Gastrocnemius medialis (tissue), 4 donors: ENCODE measurements at regions not wholly inside any gene's neighbourhood (a gene's known extent, or its start where the extent isn't known, plus 50 kb on each side); places are given as distances from the start of the nearest gene placed in this dataset.

Source experiments
- ATAC-seq, 2 donors: fragments of 150-250 bp; one replicate each; pipeline ENCODE4 v1.9.1; 2016
- DNase-seq, 2 donors: peaks; one replicate each; pipeline ENCODE4 v3.0.0-alpha.2; 2019
- H3K27ac ChIP-seq, 4 donors: fragments of 200-600 bp; sonication (generic); 1 replicate in 1 of 4; 2 replicates in 3 of 4; pipeline ENCODE4 v1.5.1; 2016 to 2018; ENCODE audit warnings: mild to moderate bottlenecking in 2 of 4, moderate library complexity in 1 of 4
- H3K27me3 ChIP-seq, 3 donors: fragments of 200-600 bp; sonication (generic) in 2 of 3; 1 replicate in 1 of 3; 2 replicates in 2 of 3; pipeline versions ENCODE4 v1.5.1 to v1.6.0; 2016 to 2019; ENCODE audit warnings: mild to moderate bottlenecking in 1 of 3, moderate library complexity in 1 of 3
- H3K36me3 ChIP-seq, 2 donors: fragments of 200-600 bp; sonication (generic) in 1 of 2; one replicate each; pipeline ENCODE4 v1.5.1; 2017 to 2018
- H3K4me1 ChIP-seq, 2 donors: fragments of 200-600 bp; sonication (generic) in 1 of 2; one replicate each; pipeline ENCODE4 v1.5.1; 2016 to 2017; ENCODE audit warnings: mild to moderate bottlenecking in 2 of 2
- H3K4me3 ChIP-seq, 4 donors: fragments of 200-600 bp; sonication (generic) in 3 of 4; 1 replicate in 1 of 4; 2 replicates in 3 of 4; pipeline ENCODE4 v1.5.1; 2016 to 2019; ENCODE audit warnings: mild to moderate bottlenecking in 2 of 4
- H3K9me3 ChIP-seq, 3 donors: fragments of 200-600 bp; sonication (generic) in 2 of 3; 1 replicate in 1 of 3; 2 replicates in 2 of 3; pipeline ENCODE4 v1.5.1; 2016 to 2019
- POLR2A ChIP-seq, 2 donors: fragments of 450-650 bp; IDR thresholded peaks; one replicate each; pipeline ENCODE4 v1.6.1; 2017; ENCODE audit warnings: antibody characterized with exemption in 2 of 2, mild to moderate bottlenecking in 2 of 2, moderate library complexity in 2 of 2
- in situ Hi-C, 4 donors: fragments of 200-750 bp; cut with MboI; loops; one replicate each; pipeline versions ENCODE4 v1.15.0 to v1.8.0; 2017; ENCODE audit warnings: low sequenced_read_pairs in 4 of 4
- intact Hi-C: fragments of 100-400 bp; cut with DNase I; formaldehyde crosslinking; loops from one replicate; pipeline ENCODE4 v1.15.1; 2023; ENCODE audit warnings: low total_unique reads
- TF ChIP-seq, protein P1 (sequence below), 5 experiments: fragments of 450-650 bp in 3 of 5; fragments of 200-600 bp in 2 of 5; sonication (generic) in 2 of 5; IDR thresholded peaks in 4 of 5; conservative IDR thresholded peaks in 1 of 5; 1 replicate in 4 of 5; 2 replicates in 1 of 5; pipeline ENCODE4 v1.5.1; 2016 to 2019; ENCODE audit warnings: antibody characterized with exemption in 5 of 5, mild to moderate bottlenecking in 3 of 5, moderate library complexity in 3 of 5

GRCh38 chr3:124496061-124496460 lies 234.2 kb upstream of the UMPS start:
- in situ Hi-C loops (no loop called here), intact Hi-C loops (no loop called here)
- Histone ChIP-seq H3K27me3 (no peaks in the 10 kb centered on the region), H3K27ac (no peak overlapping the region), H3K4me1 (no peaks in the 10 kb centered on the region), H3K36me3 (no peaks in the 10 kb centered on the region), H3K4me3 (no peak overlapping the region), H3K9me3 (no peaks in the 10 kb centered on the region)
- no peak for TF ChIP-seq POLR2A (IDR thresholded peaks at IDR 0.05)
- TF ChIP-seq, protein P1, sequence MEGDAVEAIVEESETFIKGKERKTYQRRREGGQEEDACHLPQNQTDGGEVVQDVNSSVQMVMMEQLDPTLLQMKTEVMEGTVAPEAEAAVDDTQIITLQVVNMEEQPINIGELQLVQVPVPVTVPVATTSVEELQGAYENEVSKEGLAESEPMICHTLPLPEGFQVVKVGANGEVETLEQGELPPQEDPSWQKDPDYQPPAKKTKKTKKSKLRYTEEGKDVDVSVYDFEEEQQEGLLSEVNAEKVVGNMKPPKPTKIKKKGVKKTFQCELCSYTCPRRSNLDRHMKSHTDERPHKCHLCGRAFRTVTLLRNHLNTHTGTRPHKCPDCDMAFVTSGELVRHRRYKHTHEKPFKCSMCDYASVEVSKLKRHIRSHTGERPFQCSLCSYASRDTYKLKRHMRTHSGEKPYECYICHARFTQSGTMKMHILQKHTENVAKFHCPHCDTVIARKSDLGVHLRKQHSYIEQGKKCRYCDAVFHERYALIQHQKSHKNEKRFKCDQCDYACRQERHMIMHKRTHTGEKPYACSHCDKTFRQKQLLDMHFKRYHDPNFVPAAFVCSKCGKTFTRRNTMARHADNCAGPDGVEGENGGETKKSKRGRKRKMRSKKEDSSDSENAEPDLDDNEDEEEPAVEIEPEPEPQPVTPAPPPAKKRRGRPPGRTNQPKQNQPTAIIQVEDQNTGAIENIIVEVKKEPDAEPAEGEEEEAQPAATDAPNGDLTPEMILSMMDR (IDR thresholded peaks at IDR 0.05 in 4 of 5, conservative IDR thresholded peaks at IDR 0.05 in 1 of 5) = no peak
- DNase-seq = no peak
- ATAC-seq = no peak

DNA sequence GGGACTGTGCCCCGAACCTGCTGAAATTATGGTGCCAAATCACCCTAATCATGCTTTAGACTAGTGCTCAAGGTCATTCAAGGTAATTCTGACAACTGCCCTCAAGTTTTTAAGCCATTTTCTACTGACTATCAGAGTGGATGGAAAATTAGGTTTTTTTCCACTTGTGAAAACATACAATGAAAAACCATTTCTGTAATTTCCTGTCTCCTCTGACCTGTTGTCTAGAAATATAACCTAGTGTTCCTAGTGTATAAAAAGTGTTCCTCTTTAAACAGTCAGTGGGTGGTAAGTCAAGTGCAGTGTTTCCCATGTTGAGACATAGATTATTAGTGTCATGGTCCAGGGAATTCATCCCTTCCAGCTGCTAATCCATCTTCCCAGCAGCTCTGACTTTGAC lies 232.8 kb upstream of the UMPS start:
- Histone ChIP-seq H3K27ac (no peak overlapping the region), H3K36me3 (no peaks in the 10 kb centered on the region), H3K4me1 (no peaks in the 10 kb centered on the region), H3K27me3 (no peaks in the 10 kb centered on the region), H3K4me3 (no peak overlapping the region), H3K9me3 (no peaks in the 10 kb centered on the region)
- ATAC-seq (no peak), DNase-seq (no peak)
- intact Hi-C loops = no loop called here
- no peak for TF ChIP-seq POLR2A (IDR thresholded peaks at IDR 0.05)
- in situ Hi-C loops = no loop called here

DNA sequence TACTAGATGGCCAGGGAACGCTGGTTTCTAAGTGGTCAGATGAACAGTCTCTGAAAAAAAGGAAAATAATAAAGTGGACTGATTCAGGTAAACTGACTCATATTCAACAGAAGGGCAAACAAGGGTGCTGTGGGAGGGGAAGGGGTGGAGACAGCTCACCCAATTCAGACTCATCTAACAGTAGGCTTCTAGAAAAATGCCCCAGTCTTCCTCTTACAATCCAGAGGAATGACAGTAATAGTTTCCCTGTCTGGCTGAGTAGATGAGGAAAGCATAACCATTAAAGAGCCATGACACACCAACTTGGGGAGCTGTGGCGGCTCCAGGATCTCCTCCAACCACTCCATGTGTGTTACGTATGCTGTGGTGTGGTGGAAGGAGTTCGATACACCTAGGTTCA lies 231.4 kb upstream of the UMPS start:
- DNase-seq (no peak), ATAC-seq (no peak)
- in situ Hi-C loops (no loop called here), intact Hi-C loops (no loop called here)
- no peaks in the 10 kb centered on the region for H3K36me3 ChIP-seq
- H3K4me1 ChIP-seq = no peaks in the 10 kb centered on the region
- no peak overlapping the region for H3K27ac ChIP-seq
- TF ChIP-seq, protein P1 (IDR thresholded peaks at IDR 0.05 in 4 of 5, conservative IDR thresholded peaks at IDR 0.05 in 1 of 5) = no peak
- no peak for TF ChIP-seq POLR2A (IDR thresholded peaks at IDR 0.05)
- H3K9me3 ChIP-seq = no peaks in the 10 kb centered on the region
- H3K4me3 ChIP-seq = no peak overlapping the region
- no peaks in the 10 kb centered on the region for H3K27me3 ChIP-seq

- no peak for ATAC-seq
- Histone ChIP-seq H3K4me1 (no peaks in the 10 kb centered on the region), H3K4me3 (no peak overlapping the region), H3K36me3 (no peaks in the 10 kb centered on the region), H3K27me3 (no peaks in the 10 kb centered on the region), H3K9me3 (no peaks in the 10 kb centered on the region), H3K27ac (no peak overlapping the region)
- intact Hi-C loops = no loop called here
- in situ Hi-C loops = no loop called here
- no peak for TF ChIP-seq POLR2A (IDR thresholded peaks at IDR 0.05)
- TF ChIP-seq, protein P1 (IDR thresholded peaks at IDR 0.05 in 4 of 5, conservative IDR thresholded peaks at IDR 0.05 in 1 of 5) = no peak
- no peak for DNase-seq
These were observed 225.8 kb upstream of the UMPS start for GRCh38 chr3:124504332-124505059.

GRCh38 chr3:124509884-124510283 lies 220.4 kb upstream of the UMPS start:
- H3K4me3 ChIP-seq = no peak overlapping the region
- intact Hi-C loops = no loop called here
- no peaks in the 10 kb centered on the region for H3K9me3 ChIP-seq
- no peak for TF ChIP-seq POLR2A (IDR thresholded peaks at IDR 0.05)
- TF ChIP-seq, protein P1 (IDR thresholded peaks at IDR 0.05 in 4 of 5, conservative IDR thresholded peaks at IDR 0.05 in 1 of 5) = no peak
- no peaks in the 10 kb centered on the region for H3K36me3 ChIP-seq
- no peak for DNase-seq
- H3K27ac ChIP-seq = no peak overlapping the region
- ATAC-seq = no peak
- in situ Hi-C loops = no loop called here
- H3K4me1 ChIP-seq = no peaks in the 10 kb centered on the region
- no peaks in the 10 kb centered on the region for H3K27me3 ChIP-seq
